ENCODE measurements at regions not wholly inside any gene's neighbourhood (a gene's known extent, or its start where the extent isn't known, plus 50 kb on each side); places are given as distances from the start of the nearest gene placed in this dataset.

GRCh38 chr20:50317609-50318008, 127.0 kb downstream of the CEBPB start:
- TF ChIP-seq CTCF (IDR thresholded peaks at IDR 0.05) (no peak), POLR2AphosphoS5 (IDR thresholded peaks at IDR 0.05) (no peak)

Data from gastroesophageal sphincter (tissue), 3 donors.